AG08395 (cell line): ENCODE measurements at regions not wholly inside any gene's neighbourhood (a gene's known extent, or its start where the extent isn't known, plus 50 kb on each side); places are given as distances from the start of the nearest gene placed in this dataset.
A peak's percentile ranks its signal among the peaks of the same experiment; 100 is the strongest.

Source experiments
- DNase-seq: peaks from one replicate; pipeline ENCODE4 v3.0.0; 2012; ENCODE audit warnings: mixed read lengths, low spot score

- DNase-seq, result no peak
Observed at GRCh38 chr13:109599901-109600657, 186.3 kb downstream of the IRS2 start.

GRCh38 chr13:109595471-109595870, 190.9 kb downstream of the IRS2 start:
- DNase-seq, result peak; percentile 61

- no peak for DNase-seq
Observed at GRCh38 chr13:109593230-109593629, 193.2 kb downstream of the IRS2 start.

- no peak for DNase-seq
Observed at GRCh38 chr13:109592770-109593169, 193.6 kb downstream of the IRS2 start.

- DNase-seq, result no peak
Observed at GRCh38 chr13:109587689-109588088, 198.7 kb downstream of the IRS2 start.

- DNase-seq, result no peak
Observed at GRCh38 chr13:109586509-109587346, 199.7 kb downstream of the IRS2 start.

GRCh38 chr13:109584844-109585361, 201.5 kb downstream of the IRS2 start:
- no peak for DNase-seq

GRCh38 chr13:109577191-109577700, 209.1 kb downstream of the IRS2 start:
- DNase-seq, result no peak

GRCh38 chr13:109576331-109576813, 210.0 kb downstream of the IRS2 start:
- DNase-seq, result no peak

GRCh38 chr13:109575821-109576220, 210.6 kb downstream of the IRS2 start:
- no peak for DNase-seq

GRCh38 chr13:109572389-109572788, 214.0 kb downstream of the IRS2 start:
- no peak for DNase-seq

- DNase-seq, result no peak
Observed at GRCh38 chr13:109569958-109570711, 216.2 kb downstream of the IRS2 start.

GRCh38 chr13:109568339-109568818, 218.0 kb downstream of the IRS2 start:
- peak; percentile 4 for DNase-seq

- DNase-seq, result peak; percentile 14
Observed at GRCh38 chr13:109567315-109567714, 219.1 kb downstream of the IRS2 start.

- DNase-seq, result no peak
Observed at GRCh38 chr13:109565877-109566276, 220.5 kb downstream of the IRS2 start.

GRCh38 chr13:109548374-109548773, 238.0 kb downstream of the IRS2 start:
- no peak for DNase-seq

- DNase-seq, result no peak
Observed at GRCh38 chr13:109547942-109548341, 238.4 kb downstream of the IRS2 start.

- DNase-seq, result no peak
Observed at GRCh38 chr13:109545931-109546330, 240.5 kb downstream of the IRS2 start.

- DNase-seq, result no peak
Observed at GRCh38 chr13:109541081-109541480, 245.3 kb downstream of the IRS2 start.

- no peak for DNase-seq
Observed at GRCh38 chr13:109537584-109537983, 248.8 kb downstream of the IRS2 start.

GRCh38 chr13:109533350-109533749, 253.0 kb downstream of the IRS2 start:
- no peak for DNase-seq

- no peak for DNase-seq
Observed at GRCh38 chr13:109529964-109530363, 256.4 kb downstream of the IRS2 start.
